ENCODE measurements at regions not wholly inside any gene's neighbourhood (a gene's known extent, or its start where the extent isn't known, plus 50 kb on each side); places are given as distances from the start of the nearest gene placed in this dataset.

GRCh38 chr4:123343400-123344041, 53.1 kb upstream of the SPRY1 start:
- no peaks in the 10 kb centered on the region for H3K27me3 ChIP-seq (ENCODE audit: control insufficient read depth, extremely low read depth, insufficient read depth, low read length)
- H3K4me2 ChIP-seq (ENCODE audit: control insufficient read depth, extremely low read depth, insufficient read depth, low read depth, low read length) = no peak overlapping the region
- no peak overlapping the region for H3K27ac ChIP-seq (ENCODE audit: control insufficient read depth, insufficient read depth, low read length)
- H3K9me3 ChIP-seq (ENCODE audit: control insufficient read depth, low read depth, low read length) = no peaks in the 10 kb centered on the region
- FAIRE-seq = no peak
- H3K9ac ChIP-seq (ENCODE audit: control insufficient read depth, extremely low read depth, insufficient read depth, low read length) = no peak overlapping the region
- no peaks in the 10 kb centered on the region for H3K9me1 ChIP-seq (ENCODE audit: control insufficient read depth, extremely low read depth, insufficient read depth, low read length)
- H3K79me2 ChIP-seq (ENCODE audit: control insufficient read depth, insufficient read depth, low read length) = no peaks in the 10 kb centered on the region
- H3K4me1 ChIP-seq (ENCODE audit: control insufficient read depth, extremely low read depth, insufficient read depth, low read length) = peaks cover 11% of the 10 kb centered on the region
- TF ChIP-seq EZH2 (IDR thresholded peaks at IDR 0.05; ENCODE audit: low read length) = no peak
- TF ChIP-seq CTCF (optimal IDR thresholded peaks at IDR 0.05 in 1 of 3, IDR thresholded peaks at IDR 0.05 in 1 of 3, conservative IDR thresholded peaks at IDR 0.05 in 1 of 3; ENCODE audit: extremely low read depth in 1 of 3, insufficient read depth in 2 of 3, low read length in 3 of 3) = no peak
- DNase-seq (ENCODE audit: low read depth, low spot score) = no peak
- dilution Hi-C loops (cut with MboI; ENCODE audit: extremely low pct_ligation_motif_present, low sequenced_read_pairs) = no loop called here
- no peaks in the 10 kb centered on the region for H4K20me1 ChIP-seq (ENCODE audit: control insufficient read depth, extremely low read depth, insufficient read depth, low read length)
- H3K36me3 ChIP-seq (ENCODE audit: control insufficient read depth in 2 of 2, extremely low read depth in 1 of 2, insufficient read depth in 2 of 2, low read length in 2 of 2) = no peaks in the 10 kb centered on the region
- H2AFZ ChIP-seq (ENCODE audit: control insufficient read depth, low read length) = no peak overlapping the region
- no peak overlapping the region for H3K4me3 ChIP-seq (ENCODE audit: control insufficient read depth in 2 of 3, extremely low read depth in 1 of 3, insufficient read depth in 2 of 3, low read depth in 1 of 3, low read length in 3 of 3)

GRCh38 chr4:123345137-123345934, 51.3 kb upstream of the SPRY1 start:
- TF ChIP-seq CTCF (optimal IDR thresholded peaks at IDR 0.05 in 1 of 3, IDR thresholded peaks at IDR 0.05 in 1 of 3, conservative IDR thresholded peaks at IDR 0.05 in 1 of 3; ENCODE audit: extremely low read depth in 1 of 3, insufficient read depth in 2 of 3, low read length in 3 of 3) = no peak
- no peak for TF ChIP-seq EZH2 (IDR thresholded peaks at IDR 0.05; ENCODE audit: low read length)
- Histone ChIP-seq H2AFZ (ENCODE audit: control insufficient read depth, low read length) (no peak overlapping the region), H3K27ac (ENCODE audit: control insufficient read depth, insufficient read depth, low read length) (no peak overlapping the region), H3K9me1 (ENCODE audit: control insufficient read depth, extremely low read depth, insufficient read depth, low read length) (no peaks in the 10 kb centered on the region), H3K4me2 (ENCODE audit: control insufficient read depth, extremely low read depth, insufficient read depth, low read depth, low read length) (no peak overlapping the region), H3K4me3 (ENCODE audit: control insufficient read depth in 2 of 3, extremely low read depth in 1 of 3, insufficient read depth in 2 of 3, low read depth in 1 of 3, low read length in 3 of 3) (no peak overlapping the region), H3K4me1 (ENCODE audit: control insufficient read depth, extremely low read depth, insufficient read depth, low read length) (peaks cover 8% of the 10 kb centered on the region), H3K9ac (ENCODE audit: control insufficient read depth, extremely low read depth, insufficient read depth, low read length) (no peak overlapping the region), H4K20me1 (ENCODE audit: control insufficient read depth, extremely low read depth, insufficient read depth, low read length) (no peaks in the 10 kb centered on the region), H3K9me3 (ENCODE audit: control insufficient read depth, low read depth, low read length) (no peaks in the 10 kb centered on the region), H3K36me3 (ENCODE audit: control insufficient read depth in 2 of 2, extremely low read depth in 1 of 2, insufficient read depth in 2 of 2, low read length in 2 of 2) (no peaks in the 10 kb centered on the region), H3K79me2 (ENCODE audit: control insufficient read depth, insufficient read depth, low read length) (no peaks in the 10 kb centered on the region), H3K27me3 (ENCODE audit: control insufficient read depth, extremely low read depth, insufficient read depth, low read length) (no peaks in the 10 kb centered on the region)
- DNase-seq (ENCODE audit: low read depth, low spot score) (no peak), FAIRE-seq (no peak)
- dilution Hi-C loops (cut with MboI; ENCODE audit: extremely low pct_ligation_motif_present, low sequenced_read_pairs) = no loop called here

Data from keratinocyte (primary cell).